H9 (cell line): ENCODE measurements at regions not wholly inside any gene's neighbourhood (a gene's known extent, or its start where the extent isn't known, plus 50 kb on each side); places are given as distances from the start of the nearest gene placed in this dataset.

Source experiments
- DNase-seq: peaks from one replicate; pipeline ENCODE4 v3.0.0-alpha.2; 2017
- H2AFZ ChIP-seq: one replicate; pipeline ENCODE4 v1.6.1; 2013; ENCODE audit warnings: mild to moderate bottlenecking, low read length, control low read depth, moderate library complexity
- H2AK5ac ChIP-seq: 2 replicates; pipeline ENCODE4 v1.6.1; 2013; ENCODE audit warnings: low read length, control low read depth, mixed read lengths; ENCODE audit not compliant: insufficient read length
- H2BK120ac ChIP-seq: one replicate; pipeline ENCODE4 v1.6.1; 2013; ENCODE audit warnings: low read depth, mild to moderate bottlenecking, low read length, control low read depth, inconsistent platforms; ENCODE audit not compliant: poor library complexity, severe bottlenecking
- H2BK12ac ChIP-seq: 2 replicates; pipeline ENCODE4 v1.6.1; 2013; ENCODE audit warnings: low read length, control low read depth, mixed read lengths, low read depth; ENCODE audit not compliant: insufficient read length
- H2BK15ac ChIP-seq: 2 replicates; pipeline ENCODE4 v1.6.1; 2013; ENCODE audit warnings: low read depth, low read length, control low read depth
- H2BK20ac ChIP-seq: one replicate; pipeline ENCODE4 v1.6.1; 2013; ENCODE audit warnings: low read depth, mild to moderate bottlenecking, low read length, control low read depth, inconsistent platforms; ENCODE audit not compliant: poor library complexity, severe bottlenecking
- H2BK5ac ChIP-seq: 2 replicates; pipeline ENCODE4 v1.6.1; 2013; ENCODE audit warnings: low read length, control low read depth, mixed read lengths; ENCODE audit not compliant: insufficient read length
- H3K14ac ChIP-seq: 2 replicates; pipeline ENCODE4 v1.6.1; 2013; ENCODE audit warnings: low read length, control low read depth; ENCODE audit not compliant: insufficient read depth
- H3K18ac ChIP-seq: 2 replicates; pipeline ENCODE4 v1.6.1; 2013; ENCODE audit warnings: low read depth, mild to moderate bottlenecking, mixed read lengths, low read length, control low read depth; ENCODE audit not compliant: insufficient read length
- H3K23ac ChIP-seq: 2 replicates; pipeline ENCODE4 v1.6.1; 2013; ENCODE audit warnings: low read length, control low read depth, mixed read lengths, low read depth; ENCODE audit not compliant: insufficient read length
- H3K23me2 ChIP-seq: 2 replicates; pipeline ENCODE4 v1.6.1; 2013; ENCODE audit warnings: low read depth, mild to moderate bottlenecking, mixed read lengths, low read length, control low read depth; ENCODE audit not compliant: insufficient read length, poor library complexity, severe bottlenecking
- H3K27ac ChIP-seq: 2 replicates; pipeline ENCODE4 v1.5.1; 2013; ENCODE audit warnings: low read length, control low read depth, mixed read lengths, low read depth; ENCODE audit not compliant: insufficient read length
- H3K27me3 ChIP-seq: 2 replicates; pipeline ENCODE4 v1.6.1; 2013; ENCODE audit warnings: low read length, control low read depth, inconsistent platforms; ENCODE audit not compliant: insufficient read depth
- H3K4ac ChIP-seq: 2 replicates; pipeline ENCODE4 v1.6.1; 2013; ENCODE audit warnings: low read depth, mild to moderate bottlenecking, control low read depth, inconsistent platforms, low read length, moderate library complexity
- H3K4me1 ChIP-seq: 2 replicates; pipeline ENCODE4 v1.6.1; 2013; ENCODE audit warnings: low read length, control low read depth, inconsistent platforms; ENCODE audit not compliant: insufficient read depth
- H3K4me2 ChIP-seq: 2 replicates; pipeline ENCODE4 v1.6.1; 2013; ENCODE audit warnings: low read length, control low read depth, mixed read lengths; ENCODE audit not compliant: insufficient read length, insufficient read depth
- H3K56ac ChIP-seq: 2 replicates; pipeline ENCODE4 v1.6.1; 2013; ENCODE audit warnings: low read depth, mild to moderate bottlenecking, mixed read lengths, low read length, control low read depth; ENCODE audit not compliant: insufficient read length
- H3K79me1 ChIP-seq: 2 replicates; pipeline ENCODE4 v1.6.1; 2013; ENCODE audit warnings: low read depth, mild to moderate bottlenecking, moderate library complexity, low read length, control low read depth, inconsistent platforms; ENCODE audit not compliant: insufficient read depth, poor library complexity, severe bottlenecking
- H3K79me2 ChIP-seq: 2 replicates; pipeline ENCODE4 v1.6.1; 2013; ENCODE audit warnings: low read length, control low read depth, inconsistent platforms; ENCODE audit not compliant: insufficient read depth
- H3K9ac ChIP-seq: 2 replicates; pipeline ENCODE4 v1.6.1; 2013; ENCODE audit warnings: low read length, control low read depth, mixed read lengths; ENCODE audit not compliant: insufficient read length; ENCODE audit errors: extremely low read depth
- H3K9me3 ChIP-seq: one replicate; pipeline ENCODE4 v1.6.1; 2013; ENCODE audit warnings: low read depth, low read length, inconsistent platforms; ENCODE audit not compliant: control insufficient read depth
- H3T11ph ChIP-seq: one replicate; pipeline ENCODE4 v1.6.1; 2013; ENCODE audit warnings: mild to moderate bottlenecking, low read length, control low read depth, inconsistent platforms
- H4K20me1 ChIP-seq: one replicate; pipeline ENCODE4 v1.6.1; 2013; ENCODE audit not compliant: control insufficient read depth, insufficient read length, insufficient read depth
- H4K5ac ChIP-seq: 2 replicates; pipeline ENCODE4 v1.6.1; 2013; ENCODE audit warnings: low read depth, mild to moderate bottlenecking, mixed read lengths, low read length, control low read depth; ENCODE audit not compliant: insufficient read length
- H4K8ac ChIP-seq: replicated peaks from 2 replicates; pipeline ENCODE4 v1.6.1; 2013; ENCODE audit warnings: low read length, control low read depth, mixed read lengths, low read depth; ENCODE audit not compliant: insufficient read length
- H4K91ac ChIP-seq: 2 replicates; pipeline ENCODE4 v1.6.1; 2013; ENCODE audit warnings: low read depth, mild to moderate bottlenecking, moderate library complexity, mixed read lengths, low read length, control low read depth; ENCODE audit not compliant: insufficient read length
- H3K27ac Mint-ChIP-seq, 3 experiments: 2 replicates in 2 of 3; 3 replicates in 1 of 3; pipeline ENCODE4 v1.8.0; 2020 to 2021; ENCODE audit warnings: mixed read lengths in 3 of 3, mild to moderate bottlenecking in 1 of 3, moderate library complexity in 1 of 3
- H3K27me3 Mint-ChIP-seq: 2 replicates; pipeline ENCODE4 v1.8.0; 2021; ENCODE audit warnings: low read depth, mild to moderate bottlenecking, moderate library complexity, mixed read lengths
- H3K36me3 Mint-ChIP-seq, 3 experiments: 2 replicates in 2 of 3; 3 replicates in 1 of 3; pipeline ENCODE4 v1.8.0; 2020 to 2021; ENCODE audit warnings: low read depth in 3 of 3, mixed read lengths in 3 of 3; ENCODE audit not compliant: insufficient read depth in 1 of 3
- H3K4me1 Mint-ChIP-seq, 2 experiments: 2 replicates each; pipeline ENCODE4 v1.8.0; 2020; ENCODE audit warnings: mixed read lengths in 2 of 2
- H3K4me3 Mint-ChIP-seq, 2 experiments: 2 replicates in 1 of 2; 3 replicates in 1 of 2; pipeline ENCODE4 v1.8.0; 2020 to 2021; ENCODE audit warnings: mild to moderate bottlenecking in 2 of 2, mixed read lengths in 2 of 2, moderate library complexity in 1 of 2
- H3K9me3 Mint-ChIP-seq, 2 experiments: 2 replicates in 1 of 2; 3 replicates in 1 of 2; pipeline ENCODE4 v1.8.0; 2020; ENCODE audit warnings: mild to moderate bottlenecking in 2 of 2, mixed read lengths in 2 of 2, moderate library complexity in 1 of 2
- TF ChIP-seq, protein P1 (sequence below): fragments of 200-600 bp; sonication (generic); conservative IDR thresholded peaks from 3 replicates; pipeline ENCODE4 v1.8.0; 2021; ENCODE audit warnings: antibody characterized with exemption, mild to moderate bottlenecking

- Mint-ChIP-seq H3K9me3 (no peaks in the 10 kb centered on the region), H3K36me3 (no peaks in the 10 kb centered on the region; a peak in 1 of 7 replicates), H3K27ac (no peak overlapping the region), H3K4me3 (no peak overlapping the region), H3K4me1 (no peaks in the 10 kb centered on the region), H3K27me3 (no peaks in the 10 kb centered on the region)
- Histone ChIP-seq H3K23me2 (no peaks in the 10 kb centered on the region), H3K27me3 (no peaks in the 10 kb centered on the region), H2BK20ac (no peak overlapping the region), H3K56ac (no peak overlapping the region), H4K20me1 (no peaks in the 10 kb centered on the region), H2BK120ac (no peak overlapping the region), H3K14ac (no peak overlapping the region), H2AK5ac (no peak overlapping the region), H2BK15ac (no peak overlapping the region), H3K18ac (no peak overlapping the region), H2BK5ac (no peak overlapping the region), H2BK12ac (no peak overlapping the region), H4K91ac (no peak overlapping the region), H3K23ac (no peak overlapping the region), H3K79me1 (no peaks in the 10 kb centered on the region), H3K9me3 (no peaks in the 10 kb centered on the region), H2AFZ (no peak overlapping the region), H3K9ac (no peak overlapping the region), H4K8ac (no peak overlapping the region), H3K4me1 (no peaks in the 10 kb centered on the region), H4K5ac (no peak overlapping the region), H3K4me2 (no peak overlapping the region), H3K4ac (no peak overlapping the region), H3K27ac (no peak overlapping the region), H3K79me2 (no peaks in the 10 kb centered on the region), H3T11ph (no peak overlapping the region)
- DNase-seq: no peak
- TF ChIP-seq, protein P1, sequence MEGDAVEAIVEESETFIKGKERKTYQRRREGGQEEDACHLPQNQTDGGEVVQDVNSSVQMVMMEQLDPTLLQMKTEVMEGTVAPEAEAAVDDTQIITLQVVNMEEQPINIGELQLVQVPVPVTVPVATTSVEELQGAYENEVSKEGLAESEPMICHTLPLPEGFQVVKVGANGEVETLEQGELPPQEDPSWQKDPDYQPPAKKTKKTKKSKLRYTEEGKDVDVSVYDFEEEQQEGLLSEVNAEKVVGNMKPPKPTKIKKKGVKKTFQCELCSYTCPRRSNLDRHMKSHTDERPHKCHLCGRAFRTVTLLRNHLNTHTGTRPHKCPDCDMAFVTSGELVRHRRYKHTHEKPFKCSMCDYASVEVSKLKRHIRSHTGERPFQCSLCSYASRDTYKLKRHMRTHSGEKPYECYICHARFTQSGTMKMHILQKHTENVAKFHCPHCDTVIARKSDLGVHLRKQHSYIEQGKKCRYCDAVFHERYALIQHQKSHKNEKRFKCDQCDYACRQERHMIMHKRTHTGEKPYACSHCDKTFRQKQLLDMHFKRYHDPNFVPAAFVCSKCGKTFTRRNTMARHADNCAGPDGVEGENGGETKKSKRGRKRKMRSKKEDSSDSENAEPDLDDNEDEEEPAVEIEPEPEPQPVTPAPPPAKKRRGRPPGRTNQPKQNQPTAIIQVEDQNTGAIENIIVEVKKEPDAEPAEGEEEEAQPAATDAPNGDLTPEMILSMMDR: no peak
Observed at GRCh38 chr6:147023148-147023547, 181.1 kb upstream of the STXBP5 start.
